ENCODE measurements at regions not wholly inside any gene's neighbourhood (a gene's known extent, or its start where the extent isn't known, plus 50 kb on each side); places are given as distances from the start of the nearest gene placed in this dataset.
A peak's percentile ranks its signal among the peaks of the same experiment; 100 is the strongest.

DNA sequence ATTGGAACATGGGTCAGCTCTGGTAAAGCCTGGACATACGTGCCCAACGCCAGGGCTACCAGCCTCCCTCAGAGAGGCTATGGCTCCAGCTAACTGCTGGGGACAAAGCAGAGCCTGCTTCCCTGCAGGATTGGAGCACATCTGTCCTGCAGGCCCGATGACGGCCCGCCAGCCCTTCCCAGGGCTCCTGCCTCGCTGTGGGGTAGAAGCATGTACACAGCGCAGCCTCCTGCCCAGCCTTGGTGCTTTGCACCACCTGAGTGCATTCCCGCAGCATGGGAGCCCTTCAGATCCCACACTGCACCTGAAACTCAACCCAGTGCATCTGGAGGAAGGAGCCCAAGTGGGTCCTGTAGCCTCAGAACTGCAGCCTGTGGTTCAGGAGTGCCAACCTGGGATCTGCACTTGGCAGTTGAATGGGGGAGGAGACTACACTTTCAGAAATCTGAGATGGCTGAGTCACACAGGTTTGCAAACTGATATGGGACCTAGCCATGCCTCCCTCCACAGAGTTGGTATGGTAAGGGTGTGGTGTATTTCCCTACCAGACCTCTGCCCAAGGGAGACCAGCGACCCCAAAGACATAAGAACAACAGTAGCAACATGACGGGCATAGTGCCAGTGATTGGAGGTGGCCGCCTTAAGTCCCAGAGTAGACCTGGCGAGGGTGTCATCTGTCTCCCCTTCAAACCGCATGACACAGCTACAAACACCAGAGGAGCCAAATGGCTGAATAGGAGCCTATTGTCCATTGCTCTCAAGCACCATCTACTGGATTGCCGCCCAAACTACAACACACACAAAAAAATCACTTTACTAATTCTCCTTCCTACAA lies 273.9 kb upstream of the MIS18BP1 start:
- ATAC-seq (no peak), DNase-seq (ENCODE audit: missing footprints) (no peak)
- intact Hi-C loops (cut with DNase I): no loop called here

DNA sequence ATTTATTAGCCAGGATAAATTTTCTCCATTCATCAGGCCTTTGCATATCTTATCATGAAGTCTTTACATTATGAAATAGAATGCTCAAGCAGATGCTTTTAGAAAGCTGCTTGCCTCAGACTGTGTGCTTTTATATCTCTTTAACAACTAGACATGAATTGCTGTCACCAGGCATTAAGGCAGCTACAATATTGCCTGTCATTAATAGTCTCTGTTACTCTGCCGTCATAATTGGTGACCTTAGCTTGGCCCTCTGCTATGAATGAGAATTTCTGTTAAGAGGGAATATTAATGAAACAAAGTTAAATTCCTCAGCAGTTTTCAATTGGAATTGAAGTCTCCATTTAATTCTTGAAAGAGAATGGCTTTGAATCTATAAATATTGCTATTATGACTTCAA lies 266.8 kb upstream of the MIS18BP1 start:
- no peak for DNase-seq (ENCODE audit: missing footprints)
- intact Hi-C loops (cut with DNase I): no loop called here
- no peak for ATAC-seq

DNA sequence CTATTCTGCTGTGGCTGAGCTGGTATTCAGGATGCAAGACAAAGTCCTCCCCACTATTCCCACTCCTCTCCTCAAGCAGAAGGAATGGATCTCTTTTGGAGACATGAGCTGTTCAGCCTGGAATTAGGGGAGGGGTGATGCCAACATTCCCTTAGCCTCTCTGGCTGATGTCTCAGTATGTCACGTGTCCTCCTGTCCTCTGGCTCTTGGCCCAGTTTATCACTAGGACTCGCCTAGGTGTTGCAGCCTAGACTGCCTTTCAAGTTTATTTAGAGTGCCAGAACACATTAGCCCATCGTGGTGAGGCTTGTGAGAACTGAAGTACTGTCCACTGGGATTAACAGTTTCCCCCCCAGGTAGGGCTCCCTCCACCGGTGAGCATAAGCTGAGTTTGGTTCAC lies 239.9 kb upstream of the MIS18BP1 start:
- ATAC-seq: peak; percentile 44

DNA sequence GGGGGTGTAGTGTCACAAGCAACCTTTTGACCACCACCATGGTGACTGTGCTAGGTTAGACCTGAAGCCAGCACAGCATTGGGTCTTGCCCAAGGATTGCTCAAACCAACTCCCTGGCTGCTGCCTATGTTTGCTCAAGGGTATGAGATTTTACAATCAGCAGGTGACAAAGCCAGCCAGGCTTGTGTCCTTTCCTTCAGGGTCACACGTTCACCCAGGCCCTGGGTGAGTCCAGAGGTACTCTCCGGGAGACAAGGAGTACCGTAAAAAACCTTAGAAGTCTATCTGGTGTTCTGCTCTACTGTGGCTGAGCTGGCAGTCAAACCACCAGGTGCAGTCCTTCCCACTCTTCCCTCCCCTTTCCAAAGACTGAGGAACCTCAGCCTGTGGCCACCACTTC lies 238.9 kb upstream of the MIS18BP1 start:
- intact Hi-C loops (cut with DNase I): no loop called here
- DNase-seq (ENCODE audit: missing footprints) (no peak), ATAC-seq (no peak)

More for the DNA sequence above, 239.9 kb upstream of the MIS18BP1 start:
- DNase-seq (ENCODE audit: missing footprints): no peak
- intact Hi-C loops (cut with DNase I): no loop called here

- intact Hi-C loops (cut with DNase I): no loop called here
- DNase-seq (ENCODE audit: missing footprints) (no peak), ATAC-seq (no peak)
Measured at GRCh38 chr14:45486599-45486998, 233.6 kb upstream of the MIS18BP1 start.

DNA sequence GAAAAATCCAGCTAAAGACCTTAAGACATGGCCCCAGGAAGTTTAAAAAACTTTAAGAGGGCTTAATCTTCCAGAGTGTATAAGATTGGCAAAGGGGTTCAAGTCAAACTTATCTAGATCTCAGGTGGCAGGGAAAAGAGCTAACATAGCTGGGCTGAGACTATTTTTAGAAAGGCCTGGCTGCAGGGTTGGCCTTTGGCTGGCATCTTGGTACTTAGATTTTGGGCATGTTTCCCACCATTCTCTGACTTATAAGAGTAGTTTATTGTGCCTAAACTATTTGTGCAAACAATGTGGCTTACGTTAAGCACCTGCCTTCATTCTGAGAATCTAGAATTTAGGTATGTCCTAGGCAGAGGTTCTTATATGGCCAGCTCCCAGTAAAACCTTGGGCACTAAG lies 214.0 kb upstream of the MIS18BP1 start:
- peak; percentile 50 for ATAC-seq
- no peak for DNase-seq (ENCODE audit: missing footprints)
- intact Hi-C loops (cut with DNase I): no loop called here

- ATAC-seq (no peak), DNase-seq (ENCODE audit: missing footprints) (no peak)
- intact Hi-C loops (cut with DNase I): no loop called here
Measured at GRCh38 chr14:45434221-45434620, 181.2 kb upstream of the MIS18BP1 start.

DNA sequence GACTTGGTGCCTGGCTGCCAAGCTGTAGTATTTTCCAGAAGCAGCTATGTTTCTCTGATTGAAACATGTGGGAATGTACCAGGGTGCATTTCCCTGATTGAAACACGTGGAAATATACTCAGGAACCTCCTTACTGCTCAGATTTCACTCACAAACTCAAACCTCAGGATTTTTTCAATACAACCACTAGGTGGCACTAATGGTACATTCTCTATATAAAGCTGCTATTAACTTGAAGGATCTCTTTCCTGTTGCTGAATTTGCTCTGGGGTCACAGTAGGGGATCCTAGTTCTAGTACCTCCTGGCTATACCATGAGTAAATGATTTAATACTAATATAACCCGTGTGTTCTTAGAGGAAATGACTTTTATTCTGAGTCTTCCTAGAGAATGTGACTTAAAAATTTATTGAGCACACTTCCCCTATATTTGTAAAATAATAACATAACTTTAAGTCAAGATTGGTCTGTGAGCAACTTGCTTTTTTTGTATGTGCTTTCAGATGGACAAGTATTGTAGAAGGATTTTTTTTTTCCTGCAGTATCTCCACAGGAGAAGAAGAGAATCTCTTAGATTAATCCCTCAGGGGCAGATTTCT lies 173.8 kb upstream of the MIS18BP1 start:
- ATAC-seq (peak; percentile 39), DNase-seq (ENCODE audit: missing footprints) (no peak)
- intact Hi-C loops (cut with DNase I): loop anchor here (1.0 kb wide), 1 partner anchor 99 kb away; no protein-coding TSS in a partner anchor

- DNase-seq (ENCODE audit: missing footprints) (no peak), ATAC-seq (no peak)
- intact Hi-C loops (cut with DNase I): no loop called here
Measured at GRCh38 chr14:45406942-45407341, 153.9 kb upstream of the MIS18BP1 start.

- DNase-seq (ENCODE audit: missing footprints): no peak
- no peak for ATAC-seq
- intact Hi-C loops (cut with DNase I): no loop called here
Measured at GRCh38 chr14:45400950-45401640, 148.1 kb upstream of the MIS18BP1 start.

DNA sequence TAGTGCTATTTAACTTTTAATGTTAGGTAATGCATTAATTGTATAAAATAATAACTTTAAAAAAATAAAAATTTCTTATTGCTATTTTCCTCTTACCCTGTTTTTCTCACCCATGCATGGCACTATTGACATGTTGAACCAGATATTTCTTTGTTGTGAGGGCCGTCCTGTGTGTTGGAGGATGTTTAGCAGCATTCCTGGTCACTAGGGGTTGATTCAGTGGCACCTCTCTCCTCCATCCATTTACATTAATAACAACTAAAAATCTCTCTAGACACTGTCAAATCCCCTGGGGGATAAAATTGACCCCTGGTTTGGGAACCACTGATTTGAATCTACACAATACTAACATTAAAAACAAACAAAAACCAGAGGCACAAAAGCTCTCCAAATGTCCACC lies 147.5 kb upstream of the MIS18BP1 start:
- DNase-seq (ENCODE audit: missing footprints) (no peak), ATAC-seq (no peak)
- intact Hi-C loops (cut with DNase I): no loop called here

GRCh38 chr14:45381091-45381490 lies 128.1 kb upstream of the MIS18BP1 start:
- no peak for DNase-seq (ENCODE audit: missing footprints)
- intact Hi-C loops (cut with DNase I): no loop called here
- no peak for ATAC-seq

DNA sequence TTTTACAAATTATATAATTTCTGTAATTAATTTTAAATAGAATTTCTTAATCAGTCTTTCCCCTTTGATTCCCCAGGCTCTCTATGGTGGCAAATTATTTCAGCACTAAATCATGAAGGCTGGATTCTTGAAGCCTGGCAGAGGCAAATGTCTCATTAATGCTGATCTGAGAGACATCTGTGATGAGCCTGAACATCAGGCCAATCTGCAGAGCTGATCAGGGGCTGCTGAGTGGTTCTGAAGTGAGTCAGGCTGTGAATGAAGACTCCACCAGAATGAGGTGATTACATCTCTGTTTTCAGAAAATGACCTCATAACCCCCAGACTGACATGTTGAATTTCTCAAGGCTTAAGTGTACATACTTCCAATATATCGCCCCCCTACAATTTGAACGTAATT lies 124.2 kb upstream of the MIS18BP1 start:
- intact Hi-C loops (cut with DNase I): no loop called here
- ATAC-seq (no peak), DNase-seq (ENCODE audit: missing footprints) (no peak)

GRCh38 chr14:45373877-45374276 lies 120.9 kb upstream of the MIS18BP1 start:
- DNase-seq (ENCODE audit: missing footprints) (no peak), ATAC-seq (no peak)
- intact Hi-C loops (cut with DNase I): no loop called here

- intact Hi-C loops (cut with DNase I): no loop called here
- ATAC-seq: no peak
- DNase-seq (ENCODE audit: missing footprints): no peak
Measured at GRCh38 chr14:45364565-45365156, 111.7 kb upstream of the MIS18BP1 start.

GRCh38 chr14:45362505-45362904 lies 109.5 kb upstream of the MIS18BP1 start:
- no peak for ATAC-seq
- intact Hi-C loops (cut with DNase I): no loop called here
- no peak for DNase-seq (ENCODE audit: missing footprints)

DNA sequence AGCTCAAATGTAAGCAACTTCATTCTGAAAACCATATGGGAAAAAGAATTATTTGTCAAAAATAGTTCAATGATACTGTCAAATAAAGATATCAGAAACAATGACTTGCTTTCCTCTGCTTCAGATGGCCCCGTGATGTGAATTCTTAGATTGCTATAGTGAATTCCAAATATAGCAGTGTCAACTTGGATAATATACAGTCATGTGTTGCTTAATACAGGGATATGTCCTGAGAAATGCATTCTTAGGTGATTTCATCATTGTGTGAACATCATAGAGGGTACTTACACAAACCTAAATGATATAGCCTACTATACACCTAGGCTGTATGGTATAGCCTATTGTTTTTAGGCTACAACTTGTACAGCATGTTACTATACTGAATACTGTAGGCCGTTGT lies 108.7 kb upstream of the MIS18BP1 start:
- DNase-seq (ENCODE audit: missing footprints) (no peak), ATAC-seq (no peak)
- intact Hi-C loops (cut with DNase I): no loop called here

- ATAC-seq: no peak
- intact Hi-C loops (cut with DNase I): no loop called here
- DNase-seq (ENCODE audit: missing footprints): no peak
Measured at GRCh38 chr14:45359746-45360145, 106.7 kb upstream of the MIS18BP1 start.

- ATAC-seq: peak; percentile 60
- no peak for DNase-seq (ENCODE audit: missing footprints)
- intact Hi-C loops (cut with DNase I): no loop called here
Measured at GRCh38 chr14:45332360-45332988, 79.5 kb upstream of the MIS18BP1 start.

Data from Right ventricle myocardium inferior (tissue), 1 donor.